Right atrium auricular region (tissue), 2 donors: ENCODE measurements at regions not wholly inside any gene's neighbourhood (a gene's known extent, or its start where the extent isn't known, plus 50 kb on each side); places are given as distances from the start of the nearest gene placed in this dataset.

Experiments
- DNase-seq: peaks from one replicate; pipeline ENCODE4 v3.0.0-alpha.2; 2019; ENCODE audit warnings: low spot score
- H3K27ac ChIP-seq, 2 donors: fragments of 200-600 bp; sonication (generic); 1 replicate in 1 of 2; 2 replicates in 1 of 2; pipeline ENCODE4 v1.5.1; 2016 to 2019
- H3K27me3 ChIP-seq, 2 donors: fragments of 200-600 bp; sonication (generic); one replicate each; pipeline versions ENCODE4 v1.5.1 to v1.6.0; 2017 to 2019
- H3K36me3 ChIP-seq: fragments of 200-600 bp; sonication (generic); one replicate; pipeline ENCODE4 v1.5.1; 2016
- H3K4me1 ChIP-seq, 2 donors: fragments of 200-600 bp; sonication (generic); one replicate each; pipeline versions ENCODE4 v1.5.1 to v1.6.0; 2017 to 2019
- H3K4me3 ChIP-seq, 2 donors: fragments of 200-600 bp; sonication (generic); 1 replicate in 1 of 2; 2 replicates in 1 of 2; pipeline ENCODE4 v1.5.1; 2017 to 2019; ENCODE audit warnings: mild to moderate bottlenecking in 1 of 2, moderate library complexity in 1 of 2
- H3K9me3 ChIP-seq, 2 donors: fragments of 200-600 bp; sonication (generic); one replicate each; pipeline ENCODE4 v1.5.1; 2019
- TF ChIP-seq, protein P1 (sequence below), 2 donors: fragments of 200-600 bp; sonication (generic); IDR thresholded peaks; one replicate each; pipeline ENCODE4 v1.5.1; 2019; ENCODE audit warnings: antibody characterized with exemption in 2 of 2

DNA sequence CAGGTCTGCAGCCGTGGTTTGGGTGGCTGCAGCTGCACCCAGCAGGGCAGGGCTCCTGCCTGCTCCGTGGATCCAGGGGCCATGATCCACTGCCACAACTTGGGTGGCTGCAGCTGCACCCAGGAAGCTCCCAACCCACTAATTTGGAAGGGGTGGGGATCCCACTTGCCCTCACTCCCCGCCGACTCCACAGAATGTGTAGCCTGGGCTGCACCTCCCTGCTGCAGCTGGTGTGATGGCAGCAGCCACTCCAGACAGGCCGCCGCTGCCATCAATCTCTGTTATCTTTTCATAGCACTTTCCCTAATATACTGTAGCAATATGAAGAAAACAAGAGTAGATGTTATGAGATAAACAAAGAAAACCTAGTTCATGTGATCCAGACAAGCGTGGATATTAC lies 137.8 kb upstream of the CNTN3 start:
- H3K27ac ChIP-seq = no peak overlapping the region
- no peaks in the 10 kb centered on the region for H3K27me3 ChIP-seq
- H3K9me3 ChIP-seq = no peaks in the 10 kb centered on the region

GRCh38 chr3:74751775-74752174 lies 137.3 kb upstream of the CNTN3 start:
- Histone ChIP-seq H3K27ac (no peak overlapping the region), H3K36me3 (no peaks in the 10 kb centered on the region), H3K4me1 (no peaks in the 10 kb centered on the region), H3K9me3 (no peaks in the 10 kb centered on the region), H3K4me3 (no peak overlapping the region), H3K27me3 (no peaks in the 10 kb centered on the region)
- DNase-seq = no peak
- TF ChIP-seq, protein P1, sequence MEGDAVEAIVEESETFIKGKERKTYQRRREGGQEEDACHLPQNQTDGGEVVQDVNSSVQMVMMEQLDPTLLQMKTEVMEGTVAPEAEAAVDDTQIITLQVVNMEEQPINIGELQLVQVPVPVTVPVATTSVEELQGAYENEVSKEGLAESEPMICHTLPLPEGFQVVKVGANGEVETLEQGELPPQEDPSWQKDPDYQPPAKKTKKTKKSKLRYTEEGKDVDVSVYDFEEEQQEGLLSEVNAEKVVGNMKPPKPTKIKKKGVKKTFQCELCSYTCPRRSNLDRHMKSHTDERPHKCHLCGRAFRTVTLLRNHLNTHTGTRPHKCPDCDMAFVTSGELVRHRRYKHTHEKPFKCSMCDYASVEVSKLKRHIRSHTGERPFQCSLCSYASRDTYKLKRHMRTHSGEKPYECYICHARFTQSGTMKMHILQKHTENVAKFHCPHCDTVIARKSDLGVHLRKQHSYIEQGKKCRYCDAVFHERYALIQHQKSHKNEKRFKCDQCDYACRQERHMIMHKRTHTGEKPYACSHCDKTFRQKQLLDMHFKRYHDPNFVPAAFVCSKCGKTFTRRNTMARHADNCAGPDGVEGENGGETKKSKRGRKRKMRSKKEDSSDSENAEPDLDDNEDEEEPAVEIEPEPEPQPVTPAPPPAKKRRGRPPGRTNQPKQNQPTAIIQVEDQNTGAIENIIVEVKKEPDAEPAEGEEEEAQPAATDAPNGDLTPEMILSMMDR (IDR thresholded peaks at IDR 0.05) = no peak

More for the DNA sequence above, 137.8 kb upstream of the CNTN3 start:
- H3K4me1 ChIP-seq = no peaks in the 10 kb centered on the region
- TF ChIP-seq, protein P1 (IDR thresholded peaks at IDR 0.05) = no peak
- H3K36me3 ChIP-seq = no peaks in the 10 kb centered on the region
- no peak for DNase-seq
- H3K4me3 ChIP-seq = no peak overlapping the region

DNA sequence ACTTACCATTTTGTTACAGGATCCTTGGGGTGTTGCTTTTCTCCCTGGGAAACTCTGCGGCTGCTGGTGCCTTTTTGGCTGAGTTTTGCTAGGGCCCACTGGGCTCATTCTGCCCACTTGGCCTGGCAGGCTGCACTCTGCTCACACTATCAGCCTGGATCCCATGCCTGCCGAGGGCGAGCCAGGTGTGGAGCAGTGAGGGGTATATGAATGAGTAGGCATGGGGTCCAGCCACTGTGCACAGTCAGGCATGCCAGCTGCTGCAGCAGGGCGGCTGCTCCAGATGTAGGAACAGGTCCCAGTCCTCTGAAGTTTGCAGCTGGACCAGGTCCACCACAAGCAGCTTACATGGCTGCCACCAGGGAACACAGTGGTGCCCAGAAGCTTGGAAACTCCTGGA lies 136.4 kb upstream of the CNTN3 start:
- TF ChIP-seq, protein P1 (IDR thresholded peaks at IDR 0.05) = no peak
- Histone ChIP-seq H3K4me1 (no peaks in the 10 kb centered on the region), H3K27me3 (no peaks in the 10 kb centered on the region), H3K4me3 (no peak overlapping the region), H3K36me3 (no peaks in the 10 kb centered on the region), H3K27ac (no peak overlapping the region), H3K9me3 (no peaks in the 10 kb centered on the region)
- DNase-seq = no peak

GRCh38 chr3:74739242-74739641 lies 124.8 kb upstream of the CNTN3 start:
- TF ChIP-seq, protein P1 (IDR thresholded peaks at IDR 0.05) = no peak
- H3K9me3 ChIP-seq = no peaks in the 10 kb centered on the region
- no peaks in the 10 kb centered on the region for H3K27me3 ChIP-seq
- no peak overlapping the region for H3K4me3 ChIP-seq
- no peak overlapping the region for H3K27ac ChIP-seq
- no peaks in the 10 kb centered on the region for H3K4me1 ChIP-seq
- no peak for DNase-seq
- no peaks in the 10 kb centered on the region for H3K36me3 ChIP-seq

GRCh38 chr3:74722211-74722610 lies 107.8 kb upstream of the CNTN3 start:
- Histone ChIP-seq H3K9me3 (peaks cover 0 to 4% of the 10 kb centered on the region in 2 donors), H3K4me3 (no peak overlapping the region), H3K4me1 (no peaks in the 10 kb centered on the region), H3K27ac (no peak overlapping the region), H3K36me3 (no peaks in the 10 kb centered on the region), H3K27me3 (no peaks in the 10 kb centered on the region)
- DNase-seq = no peak
- TF ChIP-seq, protein P1 (IDR thresholded peaks at IDR 0.05) = no peak

DNA sequence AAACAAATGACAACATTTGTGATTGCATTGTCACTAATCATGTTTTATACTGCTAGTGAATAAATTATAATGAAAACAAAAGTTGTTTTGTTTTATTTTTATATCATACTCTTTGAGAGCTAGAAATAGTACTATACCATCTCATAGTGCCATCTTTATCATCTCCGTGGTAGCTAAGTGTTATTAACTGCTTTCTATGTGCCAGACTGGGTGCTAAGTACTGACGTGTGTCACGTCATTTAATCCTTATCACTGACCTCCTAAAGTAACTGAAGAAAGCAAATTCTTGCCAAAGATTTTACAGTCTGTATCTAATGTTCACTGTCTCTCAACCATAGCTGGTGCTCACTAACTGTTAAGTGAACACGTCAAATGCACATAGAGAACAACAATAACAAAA lies 99.5 kb upstream of the CNTN3 start:
- H3K9me3 ChIP-seq = no peaks in the 10 kb centered on the region
- H3K4me3 ChIP-seq = no peak overlapping the region
- TF ChIP-seq, protein P1 (IDR thresholded peaks at IDR 0.05) = no peak
- H3K27me3 ChIP-seq = no peaks in the 10 kb centered on the region
- DNase-seq = no peak
- no peaks in the 10 kb centered on the region for H3K4me1 ChIP-seq
- no peaks in the 10 kb centered on the region for H3K36me3 ChIP-seq
- H3K27ac ChIP-seq = peak overlapping the region in 1 of 2 donors; percentile 55
